HG02885 (cell line): ENCODE measurements at regions not wholly inside any gene's neighbourhood (a gene's known extent, or its start where the extent isn't known, plus 50 kb on each side); places are given as distances from the start of the nearest gene placed in this dataset.

Experiments used
- ATAC-seq: cut with Tn5 transposase; IDR thresholded peaks from one replicate; pipeline ENCODE4 v1.9.1; 2021; ENCODE audit warnings: mild to moderate bottlenecking; ENCODE audit not compliant: unreplicated experiment, poor library complexity

- ATAC-seq = no peak
Observed at GRCh38 chr16:6068063-6068462, 970.5 kb upstream of the EEF2KMT start.

- no peak for ATAC-seq
Observed at GRCh38 chr16:6066652-6067051, 969.1 kb upstream of the EEF2KMT start.

GRCh38 chr16:6063526-6063925 is 965.9 kb upstream of the EEF2KMT start:
- no peak for ATAC-seq

DNA sequence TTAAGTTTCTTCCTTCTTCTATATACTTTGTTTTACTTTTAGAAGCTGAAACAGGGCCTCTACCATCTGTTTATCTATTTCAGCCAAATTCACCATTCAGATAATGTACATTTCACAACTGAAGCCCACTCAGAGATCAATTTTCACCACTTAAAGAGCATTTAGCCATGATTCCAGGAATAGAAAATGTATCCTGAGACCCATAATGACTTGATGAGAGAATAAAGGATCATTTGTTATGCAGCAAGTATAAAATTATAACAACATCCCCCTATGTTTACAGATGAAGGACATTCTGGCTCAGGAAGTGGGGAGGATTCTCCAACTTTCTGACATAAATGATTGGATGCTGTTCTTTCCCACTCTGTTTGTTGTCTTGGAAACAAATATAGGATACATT is 962.1 kb upstream of the EEF2KMT start:
- ATAC-seq = no peak

DNA sequence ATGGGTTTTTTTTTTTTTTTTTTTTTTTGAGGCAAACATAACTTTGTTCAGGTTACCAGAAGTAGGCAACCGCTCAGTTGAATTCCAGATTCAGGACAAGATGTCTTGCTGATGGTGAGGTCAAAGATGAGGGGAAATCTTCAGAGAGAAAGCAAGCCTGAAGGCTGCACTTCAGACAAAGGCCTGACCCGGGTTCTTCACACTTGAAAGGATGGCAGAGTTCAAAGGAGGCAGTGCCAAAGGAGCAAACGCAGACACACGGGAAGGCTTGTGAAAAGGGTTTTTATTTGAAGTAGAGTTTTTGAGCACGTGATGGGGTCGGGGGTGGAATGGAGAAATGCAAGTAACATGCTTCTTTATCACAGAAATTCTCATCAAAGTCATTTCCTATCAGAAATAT is 960.2 kb upstream of the EEF2KMT start:
- no peak for ATAC-seq

DNA sequence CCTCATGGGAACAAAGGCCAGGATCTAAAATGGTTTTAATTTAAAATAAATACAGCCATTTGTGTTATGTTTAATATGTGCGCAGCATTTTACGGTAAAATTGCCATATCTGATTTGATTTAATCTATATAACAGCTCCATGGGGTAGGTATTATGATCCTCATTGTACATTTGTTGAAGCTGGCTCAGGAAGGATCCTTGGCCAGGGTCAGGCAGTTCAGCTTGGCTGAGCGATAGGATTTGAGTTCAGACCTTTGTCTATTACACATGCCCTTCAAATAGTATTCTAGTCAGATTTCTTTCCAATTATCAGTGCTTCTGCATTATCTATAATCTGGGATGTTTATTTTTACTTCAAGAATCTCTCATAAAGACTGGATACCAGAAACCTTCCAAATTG is 950.4 kb upstream of the EEF2KMT start:
- no peak for ATAC-seq

DNA sequence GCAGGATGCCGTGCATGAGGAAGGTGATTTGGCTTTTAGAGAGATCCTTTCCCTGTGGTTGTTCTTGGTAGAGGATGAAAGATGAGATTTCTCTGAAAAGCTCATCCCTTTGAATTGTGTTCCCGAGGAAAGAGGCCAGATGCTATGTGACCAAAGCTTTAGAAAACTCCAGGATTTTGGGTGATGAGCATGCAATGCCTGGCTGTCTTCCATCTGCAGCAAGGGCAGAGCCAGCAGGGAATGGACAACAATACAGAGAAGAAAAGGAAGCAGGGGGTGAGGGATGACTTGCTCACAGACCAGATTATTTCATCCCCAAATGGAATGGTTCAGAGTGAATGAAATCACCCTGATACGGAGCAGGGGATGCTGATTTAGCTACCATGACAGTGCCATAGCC is 949.7 kb upstream of the EEF2KMT start:
- ATAC-seq = no peak

DNA sequence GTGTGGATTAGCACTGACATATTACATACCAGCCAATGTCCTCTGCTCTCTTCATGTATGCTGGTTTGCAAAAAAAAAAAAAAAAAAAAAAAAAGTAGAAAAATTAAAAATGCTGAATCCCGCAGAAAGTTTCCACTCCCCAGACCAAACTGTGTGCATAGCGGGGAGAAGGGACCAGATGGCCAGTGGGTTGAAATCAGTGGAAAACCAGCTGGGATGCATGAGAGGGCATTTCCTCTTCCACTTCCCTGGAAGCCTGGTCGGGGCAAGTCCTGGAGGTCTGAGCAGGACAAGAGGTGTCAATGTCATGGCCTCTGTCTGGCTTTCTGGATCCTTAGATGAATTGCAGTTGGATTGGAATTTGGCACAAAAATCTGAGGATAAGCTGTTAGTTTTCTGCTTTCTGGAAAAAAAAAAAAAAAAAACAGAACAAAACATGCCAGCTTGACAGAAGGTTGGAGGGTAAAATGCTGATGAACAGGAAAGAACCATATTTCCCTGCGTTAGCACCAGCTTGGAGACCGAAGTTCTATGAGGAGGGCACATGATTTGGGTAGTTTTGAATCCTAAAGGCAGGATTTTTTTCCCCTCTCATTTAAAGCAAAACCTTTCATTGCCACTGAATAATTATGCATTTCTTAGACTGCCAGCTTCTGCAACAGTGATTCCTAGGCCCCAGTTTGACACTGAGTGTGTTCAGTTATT is 941.5 kb upstream of the EEF2KMT start:
- ATAC-seq = no peak

DNA sequence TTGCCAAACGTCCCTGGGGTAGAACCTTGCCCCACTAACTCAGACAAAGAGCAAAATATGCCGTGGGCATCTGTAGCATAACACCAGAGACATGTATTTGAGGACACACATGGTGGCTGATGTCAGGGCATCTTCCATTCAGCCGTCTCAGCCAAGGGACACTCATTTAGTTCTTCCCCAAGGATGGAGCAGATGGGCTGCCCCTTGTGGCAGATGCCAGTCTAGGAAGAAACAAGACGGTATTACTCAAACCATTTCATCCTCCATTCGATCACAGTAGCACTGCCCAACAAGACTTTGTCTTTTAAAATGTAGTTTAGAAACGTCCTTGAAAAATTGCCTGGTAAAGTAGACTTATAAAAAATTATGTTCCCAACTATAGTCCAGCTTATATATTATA is 937.6 kb upstream of the EEF2KMT start:
- no peak for ATAC-seq

- no peak for ATAC-seq
Observed at GRCh38 chr16:6034511-6034910, 936.9 kb upstream of the EEF2KMT start.

DNA sequence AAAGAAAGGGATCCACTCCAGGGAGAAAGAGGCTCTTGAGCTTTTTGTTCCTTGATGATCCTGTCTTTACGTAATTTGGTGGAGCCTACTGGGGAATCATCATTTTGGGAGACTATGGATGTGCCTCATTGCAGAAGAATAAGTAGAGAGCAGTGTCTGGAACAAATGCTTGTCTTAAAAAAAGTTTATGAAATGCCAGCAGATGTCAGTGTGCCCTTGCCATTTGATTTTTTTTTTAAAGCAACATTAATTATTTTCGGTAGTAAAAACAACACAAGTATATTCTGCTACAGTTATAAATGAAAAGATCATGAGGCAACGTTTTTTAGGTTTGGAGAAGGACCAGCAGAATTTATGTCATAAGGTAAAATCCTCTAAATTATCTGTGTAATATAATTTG is 934.8 kb upstream of the EEF2KMT start:
- no peak for ATAC-seq

- ATAC-seq = no peak
Observed at GRCh38 chr16:6031567-6031966, 934.0 kb upstream of the EEF2KMT start.

- no peak for ATAC-seq
Observed at GRCh38 chr16:6031102-6031501, 933.5 kb upstream of the EEF2KMT start.

DNA sequence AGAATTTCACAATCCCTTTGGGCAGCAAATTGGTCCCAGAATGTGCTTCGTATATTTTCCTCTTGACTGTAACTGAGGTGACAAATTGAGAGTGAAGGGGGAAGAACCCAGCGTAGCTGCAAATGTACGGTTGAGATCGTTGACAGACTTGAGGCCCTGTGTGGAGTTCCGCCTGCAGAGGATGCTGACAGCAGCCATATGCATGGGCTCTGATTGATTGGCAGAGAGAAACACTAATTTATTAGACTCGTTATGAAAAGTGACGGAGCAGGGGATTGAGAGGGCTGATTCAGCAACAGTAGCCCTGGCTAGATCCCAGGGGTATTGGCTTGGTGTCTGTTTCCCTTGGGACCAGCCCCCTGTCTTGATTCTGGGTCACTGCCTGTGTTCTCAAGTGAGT is 930.1 kb upstream of the EEF2KMT start:
- ATAC-seq = no peak

DNA sequence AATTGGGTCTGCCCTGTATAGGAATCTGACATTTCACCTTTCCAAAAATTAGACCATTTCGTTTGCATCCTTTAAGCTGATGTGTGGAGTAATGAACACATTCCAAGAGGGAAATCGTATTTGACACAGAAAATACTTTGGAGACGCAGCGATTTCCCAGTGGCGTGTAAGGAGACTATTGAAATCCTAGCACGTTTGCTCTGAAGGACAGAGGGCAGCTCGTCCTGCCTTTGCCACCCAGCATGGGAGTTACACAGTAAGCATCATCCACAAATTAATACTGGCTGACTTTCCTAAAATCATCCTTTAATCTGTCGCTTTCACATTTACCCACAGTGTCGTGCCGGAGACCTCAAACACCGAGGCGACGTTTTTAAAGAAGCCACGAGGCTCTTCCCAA is 925.9 kb upstream of the EEF2KMT start:
- ATAC-seq = no peak

- no peak for ATAC-seq
Observed at GRCh38 chr16:6021276-6021943, 923.8 kb upstream of the EEF2KMT start.

GRCh38 chr16:6020162-6020985 is 922.8 kb upstream of the EEF2KMT start:
- no peak for ATAC-seq

DNA sequence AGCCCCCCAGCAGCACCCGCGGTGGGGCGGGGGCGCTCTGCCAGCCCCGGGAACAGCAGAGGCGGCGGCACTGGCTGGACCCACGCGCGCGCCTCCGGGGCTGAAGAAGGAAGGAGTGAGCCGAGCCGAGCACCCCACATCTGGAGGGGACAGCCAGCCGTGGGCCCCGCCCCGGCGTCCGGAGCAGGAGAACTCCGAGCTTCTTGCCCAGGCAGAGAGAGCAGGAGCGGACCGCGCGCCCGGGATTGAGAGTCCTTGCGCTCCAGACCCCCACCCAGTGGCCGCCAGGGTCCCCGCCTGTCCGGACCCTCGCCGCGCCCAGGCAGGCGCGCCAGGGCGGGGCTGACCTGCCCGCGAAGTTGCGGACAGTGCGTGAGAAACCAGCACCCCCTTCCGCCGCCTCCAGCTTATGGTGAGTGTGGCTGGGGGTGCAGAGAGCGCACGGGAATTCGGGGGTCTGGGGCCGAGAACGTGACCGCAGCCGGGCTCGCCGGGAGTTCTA is 921.9 kb upstream of the EEF2KMT start:
- ATAC-seq = no peak

DNA sequence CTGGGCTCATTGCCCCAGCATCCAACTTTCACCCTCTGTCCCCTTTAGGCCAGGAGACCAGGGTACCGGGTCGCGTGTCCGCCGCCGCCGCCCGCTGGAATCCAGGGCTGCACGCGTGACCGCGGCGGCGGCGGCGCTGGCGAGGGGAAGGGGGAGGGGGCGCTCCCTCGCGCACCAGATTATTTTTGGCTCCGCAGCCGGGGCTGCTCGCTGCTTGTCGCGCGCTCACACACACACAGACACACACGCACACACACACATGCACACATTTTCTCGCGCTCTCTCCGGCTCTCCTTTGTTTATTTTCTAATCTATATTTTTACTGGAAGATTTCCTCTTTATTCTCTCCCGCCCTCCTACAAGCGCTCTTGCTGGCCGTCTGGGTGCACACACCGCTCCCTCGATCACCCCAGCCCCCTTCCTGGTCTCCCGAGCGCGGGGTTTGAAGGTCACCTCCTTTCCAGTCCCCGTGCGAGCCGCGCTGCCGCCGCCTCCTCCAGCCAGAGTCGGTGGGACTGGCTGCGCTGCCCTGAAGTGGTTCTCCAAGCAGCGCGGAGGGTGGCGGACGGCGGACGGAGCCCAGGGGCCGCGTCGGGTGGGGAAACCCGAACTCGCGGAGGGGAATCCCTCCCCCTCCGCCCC is 921.4 kb upstream of the EEF2KMT start:
- no peak for ATAC-seq

DNA sequence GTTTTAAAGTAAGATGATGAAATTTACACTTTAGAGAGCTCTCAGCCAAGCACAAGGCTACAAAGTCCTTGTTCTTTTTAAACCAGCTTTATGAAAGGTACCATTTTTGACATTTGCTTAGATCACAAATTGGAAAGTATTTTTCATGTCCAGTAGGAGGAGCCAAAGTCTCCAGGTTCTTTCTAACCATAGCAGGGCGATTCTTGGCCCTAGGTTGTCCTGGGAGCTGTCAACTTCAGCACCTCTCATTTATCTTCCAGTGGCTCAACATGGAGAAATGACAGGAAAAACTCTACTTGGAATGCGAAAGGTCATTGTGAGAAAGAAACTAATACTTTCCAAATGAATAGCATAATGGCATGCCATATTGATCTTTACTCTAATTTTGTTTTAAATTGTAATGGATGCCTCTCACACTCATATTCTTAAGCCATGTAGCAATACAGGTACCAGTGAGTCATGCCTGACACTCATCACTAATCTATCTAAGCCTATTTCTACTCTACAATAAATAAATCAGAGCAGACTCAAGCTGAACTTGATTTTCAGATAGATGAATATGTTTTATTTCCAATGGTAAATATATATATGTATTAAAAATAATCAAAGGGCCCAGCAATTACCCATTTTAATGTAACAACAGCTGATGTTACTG is 919.1 kb upstream of the EEF2KMT start:
- ATAC-seq = no peak
